ENCODE measurements at regions not wholly inside any gene's neighbourhood (a gene's known extent, or its start where the extent isn't known, plus 50 kb on each side); places are given as distances from the start of the nearest gene placed in this dataset.
A peak's percentile ranks its signal among the peaks of the same experiment; 100 is the strongest.

DNA sequence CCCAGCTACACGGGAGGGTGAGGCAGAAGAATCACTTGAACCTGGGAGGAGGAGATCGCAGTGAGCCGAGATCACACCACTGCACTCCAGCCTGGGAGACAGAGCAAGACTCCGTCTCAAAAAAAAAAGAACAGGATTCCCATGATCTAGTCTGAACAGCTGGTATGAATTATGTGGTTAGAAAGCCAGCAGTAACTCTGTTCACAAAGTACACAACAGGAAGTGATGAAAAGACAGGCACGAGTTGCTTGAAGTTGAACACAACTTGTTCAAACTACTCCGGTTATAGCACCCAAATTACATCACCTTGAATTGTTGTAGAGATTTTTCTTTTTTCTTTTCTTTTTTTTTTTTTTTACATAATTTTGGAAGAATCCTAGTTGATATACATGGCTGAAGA lies 238.8 kb upstream of the RGS6 start:
- DNase-seq, result no peak

- peak in 1 of 58 donors; percentile 43 for DNase-seq
These were observed 237.4 kb upstream of the RGS6 start for GRCh38 chr14:71694591-71695530.

GRCh38 chr14:71695611-71696350 lies 236.4 kb upstream of the RGS6 start:
- no peak for DNase-seq

DNA sequence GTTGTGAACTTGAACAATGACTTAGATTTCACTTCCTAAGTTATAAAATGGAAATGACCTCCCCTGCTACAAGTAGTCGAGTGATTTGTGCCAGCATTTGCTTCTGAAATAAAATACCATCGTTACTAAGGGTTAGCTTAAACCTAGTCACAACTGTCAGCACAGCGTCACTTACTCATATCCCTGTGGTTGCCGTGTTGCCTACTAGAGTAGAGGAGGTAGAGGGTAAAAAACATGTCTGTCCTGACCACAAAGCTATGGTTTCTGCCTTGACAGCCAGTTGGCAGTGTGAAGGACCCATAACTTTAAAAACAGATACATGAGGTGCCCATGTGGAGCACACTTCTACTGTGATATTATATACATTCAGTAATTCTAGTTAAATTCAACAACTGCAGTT lies 234.2 kb upstream of the RGS6 start:
- DNase-seq, result no peak

DNA sequence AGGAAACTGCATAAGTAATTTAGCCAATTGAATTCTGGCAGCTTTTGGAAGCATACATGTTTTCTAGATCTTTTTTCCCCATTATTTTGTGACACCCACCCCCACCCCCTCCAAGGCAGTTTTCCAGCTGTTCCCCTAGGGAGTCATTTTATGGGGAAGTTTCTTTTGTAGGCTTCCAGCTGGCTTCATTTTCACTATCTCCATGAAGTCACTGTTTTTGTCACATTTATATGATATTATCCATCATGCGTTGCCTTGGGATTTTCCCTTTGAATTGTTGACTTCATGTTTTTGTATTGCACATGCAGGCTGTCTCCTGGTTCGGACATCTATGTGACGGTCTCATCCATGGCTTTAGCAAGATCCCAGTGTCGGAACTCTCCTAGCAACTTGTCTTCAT lies 233.6 kb upstream of the RGS6 start:
- no peak for DNase-seq

GRCh38 chr14:71701990-71702389 lies 230.2 kb upstream of the RGS6 start:
- DNase-seq, result no peak

GRCh38 chr14:71702786-71703185 lies 229.4 kb upstream of the RGS6 start:
- no peak for DNase-seq

GRCh38 chr14:71703477-71703876 lies 228.8 kb upstream of the RGS6 start:
- peak in 13 of 58 donors; percentile 8 to 55 (median 23) for DNase-seq

GRCh38 chr14:71704210-71704609 lies 228.0 kb upstream of the RGS6 start:
- no peak for DNase-seq

DNA sequence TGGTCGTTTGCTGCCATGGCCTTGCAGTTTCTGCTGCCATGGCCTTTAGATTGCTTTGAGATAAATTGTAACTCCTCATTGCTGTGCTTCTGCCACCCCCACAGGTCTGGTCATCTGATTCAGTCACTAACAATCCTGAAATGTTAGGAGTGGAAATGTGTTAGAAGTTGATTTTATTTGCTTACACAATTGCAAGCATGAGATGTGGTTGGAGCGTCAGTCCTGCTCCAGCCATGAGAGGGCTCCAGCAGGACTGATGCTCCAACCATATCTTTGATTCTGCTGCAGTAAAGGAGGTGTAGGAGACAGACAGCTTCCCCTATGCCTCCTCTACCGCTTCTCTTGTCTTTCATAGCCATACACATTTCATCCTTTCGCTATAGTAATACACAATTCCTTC lies 226.8 kb upstream of the RGS6 start:
- DNase-seq, result no peak

- no peak for DNase-seq
These were observed 223.2 kb upstream of the RGS6 start for GRCh38 chr14:71709076-71709475.

GRCh38 chr14:71709987-71710386 lies 222.2 kb upstream of the RGS6 start:
- DNase-seq, result no peak

DNA sequence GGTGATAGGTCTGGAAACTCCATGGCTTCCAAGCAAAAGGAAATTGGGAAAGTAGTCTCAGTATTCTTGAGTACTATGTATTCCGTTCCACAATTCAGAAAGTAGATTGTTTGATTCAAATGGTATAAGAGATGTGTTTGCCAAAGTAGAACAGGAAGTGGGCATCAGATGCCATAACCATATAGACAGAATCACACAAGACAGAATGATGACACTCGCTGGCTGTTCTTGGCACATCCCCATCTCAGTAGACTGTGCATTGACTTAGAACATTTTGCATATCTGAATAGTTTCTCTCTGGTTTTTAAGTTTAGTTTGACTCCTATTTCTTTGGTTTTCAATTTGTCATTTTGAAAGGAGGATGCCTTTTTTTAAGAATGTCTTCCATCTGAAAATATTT lies 221.1 kb upstream of the RGS6 start:
- no peak for DNase-seq

- DNase-seq, result peak in 3 of 58 donors; percentile 10 to 34 (median 31)
These were observed 220.6 kb upstream of the RGS6 start for GRCh38 chr14:71711619-71712018.

- DNase-seq, result no peak
These were observed 219.8 kb upstream of the RGS6 start for GRCh38 chr14:71712478-71712877.

GRCh38 chr14:71713016-71713415 lies 219.2 kb upstream of the RGS6 start:
- DNase-seq, result no peak

DNA sequence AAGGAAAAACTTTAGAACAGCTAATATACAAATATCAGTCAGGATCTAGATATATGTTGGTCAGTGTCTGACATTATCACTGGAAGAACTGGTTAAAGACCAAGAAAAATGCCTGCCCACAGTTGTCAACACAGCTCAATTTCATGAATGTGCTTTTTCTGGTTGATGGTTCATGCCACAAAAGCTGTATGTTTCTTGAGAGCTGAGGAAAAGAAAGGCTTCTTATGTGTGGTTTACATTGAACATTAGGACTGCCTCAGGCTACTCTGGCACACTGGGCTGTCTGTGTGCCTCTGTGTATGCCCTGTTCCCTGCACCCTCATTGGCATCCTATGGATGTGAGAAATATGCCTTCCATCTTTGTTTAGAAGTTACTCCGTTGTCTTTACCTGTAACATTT lies 218.8 kb upstream of the RGS6 start:
- DNase-seq, result no peak

- no peak for DNase-seq
These were observed 218.0 kb upstream of the RGS6 start for GRCh38 chr14:71714225-71714624.

DNA sequence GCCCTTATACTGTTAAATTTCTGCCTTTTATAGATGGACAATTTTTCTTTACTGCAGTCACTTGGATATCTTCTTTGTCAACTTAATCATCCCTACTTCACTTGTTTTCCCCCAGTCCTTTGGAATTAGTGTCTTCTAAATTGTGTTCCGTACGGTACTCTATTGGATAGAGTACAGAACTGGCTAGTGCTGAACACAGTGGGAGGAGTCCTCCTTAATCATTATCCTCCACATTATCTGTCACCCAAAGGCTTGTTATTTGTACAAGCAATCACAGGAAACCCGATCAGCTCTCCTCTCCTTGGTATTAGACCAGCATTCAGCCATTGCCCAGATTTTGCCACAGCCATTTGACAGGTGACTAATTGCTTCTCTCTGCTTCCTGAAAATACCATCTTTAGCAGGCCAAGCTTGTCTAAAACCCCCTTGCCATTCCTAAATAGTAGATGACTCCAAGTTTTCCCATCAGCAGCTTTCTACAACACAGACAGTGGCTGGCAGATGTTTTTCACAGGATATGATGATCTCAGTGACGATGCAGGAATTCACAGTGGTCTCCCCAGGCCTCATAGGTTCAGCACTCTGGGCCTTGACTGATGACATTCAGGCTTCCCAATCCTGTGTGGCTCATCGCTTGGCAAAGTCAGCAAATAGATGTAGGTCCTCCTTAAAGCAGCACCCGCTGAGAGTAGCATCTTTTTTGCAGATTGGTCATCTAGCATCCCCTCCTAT lies 216.0 kb upstream of the RGS6 start:
- no peak for DNase-seq

- peak in 12 of 58 donors; percentile 13 to 62 (median 26) for DNase-seq
These were observed 211.1 kb upstream of the RGS6 start for GRCh38 chr14:71720978-71721624.

GRCh38 chr14:71721791-71722190 lies 210.4 kb upstream of the RGS6 start:
- peak in 24 of 58 donors; percentile 11 to 68 (median 30) for DNase-seq

Data from anterior cingulate cortex (tissue), 58 donors.